ENCODE measurements at regions not wholly inside any gene's neighbourhood (a gene's known extent, or its start where the extent isn't known, plus 50 kb on each side); places are given as distances from the start of the nearest gene placed in this dataset.

- no peak for DNase-seq
These were observed 50.3 kb upstream of the HPF1 start for GRCh38 chr4:169807934-169808509.

All from Kasumi-1 (cell line).